ENCODE measurements at regions not wholly inside any gene's neighbourhood (a gene's known extent, or its start where the extent isn't known, plus 50 kb on each side); places are given as distances from the start of the nearest gene placed in this dataset.

DNA sequence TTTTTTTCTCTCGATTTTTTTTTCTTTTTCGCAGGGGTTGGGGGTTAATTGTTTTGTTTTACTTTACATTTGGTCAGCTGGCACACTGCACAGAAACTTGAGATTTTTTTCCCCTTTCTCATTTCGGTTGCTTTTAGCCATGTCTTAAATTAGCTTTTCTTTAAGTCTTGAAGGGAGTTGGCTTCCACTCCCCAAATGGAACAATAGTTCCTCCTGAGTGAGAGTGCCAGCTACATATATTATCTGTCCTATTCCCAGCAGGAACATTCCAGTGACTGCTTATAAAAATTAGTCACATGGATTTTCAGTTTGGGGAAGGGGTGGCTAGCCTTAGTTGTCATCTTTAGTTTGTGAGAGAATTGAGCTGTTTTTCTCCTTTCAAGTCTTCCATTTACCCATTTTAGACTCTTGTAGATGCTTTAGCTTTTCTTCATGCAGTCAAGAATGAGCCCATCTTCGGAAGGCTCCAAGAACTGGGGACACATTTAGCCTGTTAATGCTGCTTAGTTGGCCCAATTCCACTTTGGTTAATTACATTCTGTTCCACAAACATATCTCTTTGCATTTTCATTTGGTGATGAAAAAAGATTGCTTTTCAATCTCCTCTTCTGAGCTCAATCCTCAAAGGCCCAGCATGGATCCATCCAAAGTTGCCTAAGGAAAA is 510.1 kb upstream of the CXADR start:
- BruUV-seq (replicated peaks) = no TSS peak
- no peaks in the 10 kb centered on the region for H3K36me3 Mint-ChIP-seq (ENCODE audit: insufficient read depth, unreplicated experiment)
- peak overlapping the region; percentile 57 for H3K27ac Mint-ChIP-seq (ENCODE audit: unreplicated experiment)

GRCh38 chr21:17003258-17003615 is 509.6 kb upstream of the CXADR start:
- H3K4me3 Mint-ChIP-seq (ENCODE audit: unreplicated experiment) = peak overlapping the region; percentile 30
- Histone ChIP-seq H3K9me3 (no peaks in the 10 kb centered on the region), H3K36me3 (ENCODE audit: control insufficient read depth, insufficient read depth, low read length) (no peaks in the 10 kb centered on the region), H3K4me1 (0 out of 2 replicates have a peak, but pooled peaks cover 9% of the 10 kb centered on the region), H3K4me3 (ENCODE audit: low read depth, low read length) (no peak overlapping the region), H3K27me3 (replicated peaks; ENCODE audit: control insufficient read depth, insufficient read depth, low read length) (no peaks in the 10 kb centered on the region)
- CTCF ChIA-PET = no interaction called here
- intact Hi-C loops (cut with micrococcal nuclease; ENCODE audit: unreplicated experiment) = no loop called here
- H3K9me3 Mint-ChIP-seq (ENCODE audit: unreplicated experiment) = no peaks in the 10 kb centered on the region
- POLR2A ChIA-PET = no interaction called here
- BruUV-seq (replicated peaks) = no TSS peak
- TF ChIP-seq, protein P1, sequence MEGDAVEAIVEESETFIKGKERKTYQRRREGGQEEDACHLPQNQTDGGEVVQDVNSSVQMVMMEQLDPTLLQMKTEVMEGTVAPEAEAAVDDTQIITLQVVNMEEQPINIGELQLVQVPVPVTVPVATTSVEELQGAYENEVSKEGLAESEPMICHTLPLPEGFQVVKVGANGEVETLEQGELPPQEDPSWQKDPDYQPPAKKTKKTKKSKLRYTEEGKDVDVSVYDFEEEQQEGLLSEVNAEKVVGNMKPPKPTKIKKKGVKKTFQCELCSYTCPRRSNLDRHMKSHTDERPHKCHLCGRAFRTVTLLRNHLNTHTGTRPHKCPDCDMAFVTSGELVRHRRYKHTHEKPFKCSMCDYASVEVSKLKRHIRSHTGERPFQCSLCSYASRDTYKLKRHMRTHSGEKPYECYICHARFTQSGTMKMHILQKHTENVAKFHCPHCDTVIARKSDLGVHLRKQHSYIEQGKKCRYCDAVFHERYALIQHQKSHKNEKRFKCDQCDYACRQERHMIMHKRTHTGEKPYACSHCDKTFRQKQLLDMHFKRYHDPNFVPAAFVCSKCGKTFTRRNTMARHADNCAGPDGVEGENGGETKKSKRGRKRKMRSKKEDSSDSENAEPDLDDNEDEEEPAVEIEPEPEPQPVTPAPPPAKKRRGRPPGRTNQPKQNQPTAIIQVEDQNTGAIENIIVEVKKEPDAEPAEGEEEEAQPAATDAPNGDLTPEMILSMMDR (IDR thresholded peaks at IDR 0.05; ENCODE audit: insufficient read depth in 1 of 2, low read depth in 1 of 2, low read length in 1 of 2, severe bottlenecking in 1 of 2, unreplicated experiment in 1 of 2) = no peak
- H3K27me3 Mint-ChIP-seq (ENCODE audit: insufficient read depth, unreplicated experiment) = no peaks in the 10 kb centered on the region
- H3K36me3 Mint-ChIP-seq (ENCODE audit: insufficient read depth, unreplicated experiment) = no peaks in the 10 kb centered on the region
- peak overlapping the region; percentile 57 for H3K27ac Mint-ChIP-seq (ENCODE audit: unreplicated experiment)
- peaks cover 13% of the 10 kb centered on the region for H3K4me1 Mint-ChIP-seq (ENCODE audit: low read depth, unreplicated experiment)
- no peak for DNase-seq

More for the DNA sequence above, 510.1 kb upstream of the CXADR start:
- H3K9me3 Mint-ChIP-seq (ENCODE audit: unreplicated experiment) = no peaks in the 10 kb centered on the region
- H3K9me3 ChIP-seq = no peaks in the 10 kb centered on the region
- H3K4me3 ChIP-seq (ENCODE audit: low read depth, low read length) = no peak overlapping the region
- DNase-seq = no peak
- H3K27me3 ChIP-seq (replicated peaks; ENCODE audit: control insufficient read depth, insufficient read depth, low read length) = no peaks in the 10 kb centered on the region
- intact Hi-C loops (cut with micrococcal nuclease; ENCODE audit: unreplicated experiment) = no loop called here
- H3K4me1 ChIP-seq = 0 out of 2 replicates have a peak, but pooled peaks cover 9% of the 10 kb centered on the region
- ChIA-PET CTCF (no interaction called here), POLR2A (no interaction called here)
- H3K4me1 Mint-ChIP-seq (ENCODE audit: low read depth, unreplicated experiment) = peaks cover 13% of the 10 kb centered on the region
- H3K36me3 ChIP-seq (ENCODE audit: control insufficient read depth, insufficient read depth, low read length) = no peaks in the 10 kb centered on the region
- peak overlapping the region; percentile 30 for H3K4me3 Mint-ChIP-seq (ENCODE audit: unreplicated experiment)
- H3K27me3 Mint-ChIP-seq (ENCODE audit: insufficient read depth, unreplicated experiment) = no peaks in the 10 kb centered on the region
- TF ChIP-seq, protein P1 (IDR thresholded peaks at IDR 0.05; ENCODE audit: insufficient read depth in 1 of 2, low read depth in 1 of 2, low read length in 1 of 2, severe bottlenecking in 1 of 2, unreplicated experiment in 1 of 2) = no peak

- Mint-ChIP-seq H3K4me3 (ENCODE audit: unreplicated experiment) (no peak overlapping the region), H3K27ac (ENCODE audit: unreplicated experiment) (no peak overlapping the region), H3K9me3 (ENCODE audit: unreplicated experiment) (no peaks in the 10 kb centered on the region), H3K27me3 (ENCODE audit: insufficient read depth, unreplicated experiment) (no peaks in the 10 kb centered on the region), H3K4me1 (ENCODE audit: low read depth, unreplicated experiment) (peaks cover 13% of the 10 kb centered on the region), H3K36me3 (ENCODE audit: insufficient read depth, unreplicated experiment) (no peaks in the 10 kb centered on the region)
- POLR2A ChIA-PET = no interaction called here
- no peak for DNase-seq
- intact Hi-C loops (cut with micrococcal nuclease; ENCODE audit: unreplicated experiment) = no loop called here
- H3K36me3 ChIP-seq (ENCODE audit: control insufficient read depth, insufficient read depth, low read length) = no peaks in the 10 kb centered on the region
- TF ChIP-seq, protein P1 (IDR thresholded peaks at IDR 0.05; ENCODE audit: insufficient read depth in 1 of 2, low read depth in 1 of 2, low read length in 1 of 2, severe bottlenecking in 1 of 2, unreplicated experiment in 1 of 2) = no peak
- no peak overlapping the region for H3K4me3 ChIP-seq (ENCODE audit: low read depth, low read length)
- no peaks in the 10 kb centered on the region for H3K9me3 ChIP-seq
- no peaks in the 10 kb centered on the region for H3K27me3 ChIP-seq (replicated peaks; ENCODE audit: control insufficient read depth, insufficient read depth, low read length)
- CTCF ChIA-PET = no interaction called here
- H3K4me1 ChIP-seq = 0 out of 2 replicates have a peak, but pooled peaks cover 9% of the 10 kb centered on the region
- BruUV-seq (replicated peaks) = no TSS peak
Observed at GRCh38 chr21:17003763-17004373, 509.0 kb upstream of the CXADR start.
